HepG2 (cell line): ENCODE measurements at regions not wholly inside any gene's neighbourhood (a gene's known extent, or its start where the extent isn't known, plus 50 kb on each side); places are given as distances from the start of the nearest gene placed in this dataset.
A peak's percentile ranks its signal among the peaks of the same experiment; 100 is the strongest.

Source experiments
- CREB1 ChIP-seq, 2 experiments: fragments of 450-650 bp in 1 of 2; IDR thresholded peaks; 2 replicates each; pipeline ENCODE4 v1.6.1; 2016 to 2017; ENCODE audit warnings: control low read depth in 1 of 2, mild to moderate bottlenecking in 1 of 2, missing compliant biosample characterization in 1 of 2, missing genetic modification characterization in 1 of 2
- HIC2 ChIP-seq: sonication (generic); formaldehyde crosslinking; IDR thresholded peaks from 2 replicates; pipeline ENCODE4 v1.9.0; 2022; ENCODE audit warnings: low read depth, missing genetic modification reagents
- HMG20B ChIP-seq: conservative IDR thresholded peaks from 2 replicates; pipeline ENCODE4 v1.6.1; 2016; ENCODE audit warnings: missing genetic modification reagents, missing compliant biosample characterization
- ISL2 ChIP-seq: sonication (generic); formaldehyde crosslinking; IDR thresholded peaks from 2 replicates; pipeline ENCODE4 v1.5.0; 2020; ENCODE audit warnings: missing genetic modification reagents
- KMT2B ChIP-seq: IDR thresholded peaks from 2 replicates; pipeline ENCODE4 v1.6.1; 2016; ENCODE audit warnings: missing genetic modification reagents, missing compliant biosample characterization
- NONO ChIP-seq, 2 experiments: fragments of 450-650 bp in 1 of 2; sonication (generic) in 1 of 2; formaldehyde crosslinking in 1 of 2; IDR thresholded peaks in 1 of 2; conservative IDR thresholded peaks in 1 of 2; 2 replicates each; pipeline versions ENCODE4 v1.6.1 to v1.8.0; 2017 to 2022; ENCODE audit warnings: mild to moderate bottlenecking in 1 of 2, missing genetic modification reagents in 1 of 2, moderate library complexity in 1 of 2
- PAXIP1 ChIP-seq: sonication (generic); formaldehyde crosslinking; conservative IDR thresholded peaks from 2 replicates; pipeline ENCODE4 v1.4.0; 2020; ENCODE audit warnings: mild to moderate bottlenecking, missing genetic modification reagents, moderate library complexity
- PITX1 ChIP-seq: sonication (generic); formaldehyde crosslinking; IDR thresholded peaks from 2 replicates; pipeline ENCODE4 v1.5.1; 2020; ENCODE audit warnings: mild to moderate bottlenecking, missing genetic modification reagents
- RERE ChIP-seq: IDR thresholded peaks from 2 replicates; pipeline ENCODE4 v1.6.1; 2016; ENCODE audit warnings: low read depth, missing genetic modification reagents, missing compliant biosample characterization
- SP1 ChIP-seq, 2 experiments: fragments of 450-650 bp in 1 of 2; sonication (generic) in 1 of 2; formaldehyde crosslinking in 1 of 2; IDR thresholded peaks; 2 replicates each; pipeline versions ENCODE4 v1.4.0 to v1.6.1; 2016 to 2020; ENCODE audit warnings: missing genetic modification reagents in 1 of 2
- SRSF9 ChIP-seq: fragments of 200-400 bp; formaldehyde crosslinking; IDR thresholded peaks from 2 replicates; pipeline ENCODE4 v1.6.1; 2018; ENCODE audit warnings: borderline replicate concordance, mild to moderate bottlenecking, low read depth, low read length; ENCODE audit not compliant: insufficient read depth, poor library complexity, severe bottlenecking
- TARDBP ChIP-seq: sonication (generic); formaldehyde crosslinking; IDR thresholded peaks from 2 replicates; pipeline ENCODE4 v1.8.0; 2022; ENCODE audit warnings: mild to moderate bottlenecking, missing genetic modification reagents
- ZNF274 ChIP-seq: sonication (generic); formaldehyde crosslinking; IDR thresholded peaks from 2 replicates; pipeline ENCODE4 v1.5.1; 2020; ENCODE audit warnings: mild to moderate bottlenecking, missing genetic modification reagents
- ZNF530 ChIP-seq: sonication (generic); formaldehyde crosslinking; IDR thresholded peaks from 2 replicates; pipeline ENCODE4 v1.5.0; 2020; ENCODE audit warnings: low read depth, mild to moderate bottlenecking, missing genetic modification reagents
- ZNF788 ChIP-seq: sonication (generic); formaldehyde crosslinking; IDR thresholded peaks from 2 replicates; pipeline ENCODE4 v1.5.0; 2020; ENCODE audit warnings: mild to moderate bottlenecking, missing genetic modification reagents, borderline replicate concordance
- TF ChIP-seq, protein P1 (sequence below): IDR thresholded peaks from 2 replicates; pipeline ENCODE4 v1.6.1; 2016

GRCh38 chr7:26949319-26949718, 84.9 kb upstream of the SKAP2 start (continued):
- TF ChIP-seq SRSF9 (no peak), PAXIP1 (CRISPR knock-in tag) (peak; percentile 66), ZNF788 (CRISPR knock-in tag) (no peak), HIC2 (no peak), CREB1 (IDR thresholded peaks at IDR 0.05) (no peak), CREB1 (CRISPR knock-in tag; IDR thresholded peaks at IDR 0.05) (peak; percentile 61; the same call in 1 of the 2 replicates), RERE (CRISPR knock-in tag) (peak; percentile 99), TARDBP (CRISPR knock-in tag) (0 out of 2 replicates have a peak, but pooled peaks have one; percentile 39), HMG20B (CRISPR knock-in tag) (peak; percentile 88), ZNF530 (CRISPR knock-in tag) (no peak), ISL2 (CRISPR knock-in tag) (peak; percentile 97), ZNF274 (CRISPR knock-in tag) (no peak), SP1 (IDR thresholded peaks at IDR 0.05) (no peak), SP1 (CRISPR knock-in tag; IDR thresholded peaks at IDR 0.05) (no peak), PITX1 (peak; percentile 56; the same call in 1 of the 2 replicates), KMT2B (no peak), NONO (IDR thresholded peaks at IDR 0.05) (no peak), NONO (CRISPR knock-in tag; conservative IDR thresholded peaks at IDR 0.05) (0 out of 2 replicates have a peak, but pooled peaks have one; percentile 29)
- TF ChIP-seq, protein P1, sequence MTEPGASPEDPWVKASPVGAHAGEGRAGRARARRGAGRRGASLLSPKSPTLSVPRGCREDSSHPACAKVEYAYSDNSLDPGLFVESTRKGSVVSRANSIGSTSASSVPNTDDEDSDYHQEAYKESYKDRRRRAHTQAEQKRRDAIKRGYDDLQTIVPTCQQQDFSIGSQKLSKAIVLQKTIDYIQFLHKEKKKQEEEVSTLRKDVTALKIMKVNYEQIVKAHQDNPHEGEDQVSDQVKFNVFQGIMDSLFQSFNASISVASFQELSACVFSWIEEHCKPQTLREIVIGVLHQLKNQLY (CRISPR knock-in tag), result 0 out of 2 replicates have a peak, but pooled peaks have one; percentile 32
